A549 (cell line): ENCODE measurements at regions not wholly inside any gene's neighbourhood (a gene's known extent, or its start where the extent isn't known, plus 50 kb on each side); places are given as distances from the start of the nearest gene placed in this dataset.

Experiments used
- ATAC-seq, 2 experiments: fragments of 200-7000 bp in 1 of 2; fragments of >200 bp in 1 of 2; cut with Nextera tagmentation in 1 of 2; cut with Tn5 transposase in 1 of 2; 3 replicates each; pipeline versions ENCODE4 v1.8.0 to v1.9.1; 2018 to 2020; ENCODE audit warnings: mild to moderate bottlenecking in 1 of 2, moderate library complexity in 1 of 2
- CTCF ChIA-PET: fragments of 300-600 bp; sonication (Branson Sonifier 250); formaldehyde crosslinking; extraction: SDS; loops from one replicate; lab custom pipeline; 2021; ENCODE audit warnings: antibody characterized with exemption, inconsistent platforms; lab: Yijun Ruan, JAX
- POLR2A ChIA-PET: fragments of 350-600 bp; formaldehyde crosslinking; extraction: SDS; loops from one replicate; lab custom pipeline; 2021; ENCODE audit warnings: antibody characterized with exemption, inconsistent platforms; lab: Yijun Ruan, JAX
- DNase-seq, 2 experiments: peaks; one replicate each; pipeline versions ENCODE4 v3.0.0 to v3.0.0-alpha.2; 2011 to 2016; ENCODE audit warnings: low read depth in 1 of 2, low spot score in 1 of 2
- FAIRE-seq: peaks from 2 replicates; lab custom pipeline; 2011; peaks lifted over from hg19 to GRCh38; lab: Jason Lieb, UNC
- H3K27ac ChIP-seq, 2 experiments: fragments of >200 bp; sonication (Bioruptor Twin); formaldehyde crosslinking; 3 replicates each; pipeline ENCODE4 v1.5.1; 2016 to 2017
- H3K4me1 ChIP-seq: fragments of >200 bp; sonication (Bioruptor Twin); formaldehyde crosslinking; 3 replicates; pipeline ENCODE4 v1.6.1; 2016
- H3K4me2 ChIP-seq: fragments of >200 bp; sonication (Bioruptor Twin); formaldehyde crosslinking; 3 replicates; pipeline ENCODE4 v1.6.1; 2016
- H3K4me3 ChIP-seq: fragments of >200 bp; sonication (Bioruptor Twin); formaldehyde crosslinking; 3 replicates; pipeline ENCODE4 v1.5.1; 2016
- H3K9me3 ChIP-seq: fragments of >200 bp; sonication (Bioruptor Twin); formaldehyde crosslinking; 3 replicates; pipeline ENCODE4 v1.6.1; 2016
- BCL3 ChIP-seq: fragments of >200 bp; sonication (Bioruptor Twin); formaldehyde crosslinking; IDR thresholded peaks from 3 replicates; pipeline ENCODE4 v1.6.1; 2016
- BHLHE40 ChIP-seq: IDR thresholded peaks from 2 replicates; pipeline ENCODE4 v1.6.1; 2012; ENCODE audit warnings: low read depth, low read length, inconsistent platforms
- CBX2 ChIP-seq: fragments of 200-600 bp; sonication (generic); IDR thresholded peaks from 2 replicates; pipeline ENCODE4 v1.6.1; 2016; ENCODE audit warnings: low read depth, mild to moderate bottlenecking, borderline replicate concordance
- CBX8 ChIP-seq: fragments of 200-600 bp; sonication (generic); IDR thresholded peaks from 2 replicates; pipeline ENCODE4 v1.6.1; 2016
- CTCF ChIP-seq: fragments of >200 bp; sonication (Bioruptor Twin); formaldehyde crosslinking; IDR thresholded peaks from 3 replicates; pipeline ENCODE4 v1.5.1; 2016
- E2F6 ChIP-seq: IDR thresholded peaks from 2 replicates; pipeline ENCODE4 v1.6.1; 2012; ENCODE audit warnings: low read depth, borderline replicate concordance
- FOSL2 ChIP-seq, 2 experiments: fragments of 450-650 bp in 1 of 2; fragments of >200 bp in 1 of 2; sonication (Bioruptor Twin) in 1 of 2; formaldehyde crosslinking; IDR thresholded peaks; 2 replicates each; pipeline versions ENCODE4 v1.5.0 to v1.6.1; 2016 to 2020; ENCODE audit warnings: mild to moderate bottlenecking in 1 of 2, moderate library complexity in 1 of 2
- FOXS1 ChIP-seq: fragments of 250-450 bp; sonication (Bioruptor Pico); IDR thresholded peaks from 2 replicates; pipeline ENCODE4 v1.5.0; 2020; ENCODE audit warnings: mild to moderate bottlenecking, moderate library complexity
- HDAC2 ChIP-seq: fragments of 200-600 bp; sonication (generic); IDR thresholded peaks from 2 replicates; pipeline ENCODE4 v1.6.1; 2016
- HOXB13 ChIP-seq: fragments of 250-450 bp; sonication (Bioruptor Pico); IDR thresholded peaks from 2 replicates; pipeline ENCODE4 v1.5.0; 2020; ENCODE audit warnings: low read depth, mild to moderate bottlenecking, moderate library complexity
- HOXB5 ChIP-seq: fragments of 250-450 bp; sonication (Bioruptor Pico); IDR thresholded peaks from 2 replicates; pipeline ENCODE4 v1.5.0; 2020; ENCODE audit warnings: mild to moderate bottlenecking, moderate library complexity
- PHF8 ChIP-seq: fragments of 200-600 bp; sonication (generic); IDR thresholded peaks from 2 replicates; pipeline ENCODE4 v1.6.1; 2016; ENCODE audit warnings: low read depth, mild to moderate bottlenecking, antibody characterized with exemption, moderate library complexity, borderline replicate concordance
- ZC3H11A ChIP-seq: fragments of 450-650 bp; IDR thresholded peaks from 2 replicates; pipeline ENCODE4 v1.6.1; 2014; ENCODE audit warnings: antibody characterized with exemption, mild to moderate bottlenecking
- WGBS: methylation state at CpG from one replicate; pipeline ENCODE4 v1.1.6; 2017; ENCODE audit errors: missing lambda C conversion rate; 5-methylcytosine and 5-hydroxymethylcytosine counted together
- TF ChIP-seq, protein P1 (sequence below): fragments of 250-450 bp; sonication (Bioruptor Pico); IDR thresholded peaks from 2 replicates; pipeline ENCODE4 v1.5.0; 2020; ENCODE audit warnings: low read depth, mild to moderate bottlenecking, moderate library complexity
- TF ChIP-seq, protein P2 (sequence below): fragments of 450-650 bp; IDR thresholded peaks from 2 replicates; pipeline ENCODE4 v1.6.1; 2014; ENCODE audit warnings: antibody characterized with exemption
- TF ChIP-seq, protein P3 (sequence below): fragments of >200 bp; sonication (Bioruptor Twin); formaldehyde crosslinking; IDR thresholded peaks from 2 replicates; pipeline ENCODE4 v1.6.1; 2016
- TF ChIP-seq, protein P4 (sequence below): fragments of 150-350 bp; IDR thresholded peaks from 2 replicates; pipeline ENCODE4 v1.6.1; 2014; ENCODE audit warnings: low read depth, mild to moderate bottlenecking, low read length

GRCh38 chr2:147109291-147109690 is 735.5 kb upstream of the ACVR2A start:
- H3K4me1 ChIP-seq = no peaks in the 10 kb centered on the region
- ATAC-seq (no peak), DNase-seq (no peak), FAIRE-seq (no peak)
- WGBS = 3% methylated on average over 2 of the region's 2 CpGs
- no peak overlapping the region for H3K27ac ChIP-seq
- H3K4me2 ChIP-seq = no peak overlapping the region
- ChIA-PET CTCF (no interaction called here), POLR2A (no interaction called here)
- H3K4me3 ChIP-seq = no peak overlapping the region
- no peaks in the 10 kb centered on the region for H3K9me3 ChIP-seq
- no peak for TF ChIP-seq CBX2
- TF ChIP-seq, protein P1, sequence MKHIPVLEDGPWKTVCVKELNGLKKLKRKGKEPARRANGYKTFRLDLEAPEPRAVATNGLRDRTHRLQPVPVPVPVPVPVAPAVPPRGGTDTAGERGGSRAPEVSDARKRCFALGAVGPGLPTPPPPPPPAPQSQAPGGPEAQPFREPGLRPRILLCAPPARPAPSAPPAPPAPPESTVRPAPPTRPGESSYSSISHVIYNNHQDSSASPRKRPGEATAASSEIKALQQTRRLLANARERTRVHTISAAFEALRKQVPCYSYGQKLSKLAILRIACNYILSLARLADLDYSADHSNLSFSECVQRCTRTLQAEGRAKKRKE (CRISPR knock-in tag) = no peak
- TF ChIP-seq HOXB5 (CRISPR knock-in tag) = no peak
- no peak for TF ChIP-seq CBX8
- TF ChIP-seq FOXS1 = no peak
- TF ChIP-seq E2F6 = no peak
- TF ChIP-seq, protein P2, sequence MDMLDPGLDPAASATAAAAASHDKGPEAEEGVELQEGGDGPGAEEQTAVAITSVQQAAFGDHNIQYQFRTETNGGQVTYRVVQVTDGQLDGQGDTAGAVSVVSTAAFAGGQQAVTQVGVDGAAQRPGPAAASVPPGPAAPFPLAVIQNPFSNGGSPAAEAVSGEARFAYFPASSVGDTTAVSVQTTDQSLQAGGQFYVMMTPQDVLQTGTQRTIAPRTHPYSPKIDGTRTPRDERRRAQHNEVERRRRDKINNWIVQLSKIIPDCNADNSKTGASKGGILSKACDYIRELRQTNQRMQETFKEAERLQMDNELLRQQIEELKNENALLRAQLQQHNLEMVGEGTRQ = no peak
- TF ChIP-seq PHF8 = no peak
- no peak for TF ChIP-seq CTCF
- TF ChIP-seq BCL3 = no peak
- TF ChIP-seq, protein P3, sequence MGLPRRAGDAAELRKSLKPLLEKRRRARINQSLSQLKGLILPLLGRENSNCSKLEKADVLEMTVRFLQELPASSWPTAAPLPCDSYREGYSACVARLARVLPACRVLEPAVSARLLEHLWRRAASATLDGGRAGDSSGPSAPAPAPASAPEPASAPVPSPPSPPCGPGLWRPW = no peak
- TF ChIP-seq ZC3H11A = no peak
- TF ChIP-seq HOXB13 (CRISPR knock-in tag) = no peak

DNA sequence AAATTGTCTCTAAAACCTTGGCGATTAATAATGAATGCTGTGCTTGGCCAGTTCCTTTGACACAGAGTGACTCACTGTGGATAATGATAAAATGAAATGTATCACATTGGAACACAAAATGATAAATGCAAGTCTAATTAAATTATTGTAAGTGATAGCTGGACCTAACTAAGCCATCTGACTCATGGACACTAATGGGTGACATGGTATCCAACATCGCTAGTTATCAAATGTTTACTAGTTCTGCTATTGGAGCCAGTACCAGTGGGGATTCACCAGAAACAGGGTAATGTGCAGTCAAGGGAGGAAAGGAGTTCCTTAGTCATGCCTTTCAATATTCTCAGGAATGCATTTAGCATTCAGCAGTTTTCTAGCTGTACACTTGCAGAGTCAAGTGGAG is 736.3 kb upstream of the ACVR2A start:
- Histone ChIP-seq H3K4me2 (no peak overlapping the region), H3K4me1 (no peaks in the 10 kb centered on the region), H3K9me3 (no peaks in the 10 kb centered on the region), H3K27ac (no peak overlapping the region), H3K4me3 (no peak overlapping the region)
- no peak for ATAC-seq
- TF ChIP-seq E2F6 (no peak), BHLHE40 (no peak), HDAC2 (no peak), FOSL2 (IDR thresholded peaks at IDR 0.05) (no peak), FOSL2 (CRISPR knock-in tag; IDR thresholded peaks at IDR 0.05) (no peak)
- TF ChIP-seq, protein P4, sequence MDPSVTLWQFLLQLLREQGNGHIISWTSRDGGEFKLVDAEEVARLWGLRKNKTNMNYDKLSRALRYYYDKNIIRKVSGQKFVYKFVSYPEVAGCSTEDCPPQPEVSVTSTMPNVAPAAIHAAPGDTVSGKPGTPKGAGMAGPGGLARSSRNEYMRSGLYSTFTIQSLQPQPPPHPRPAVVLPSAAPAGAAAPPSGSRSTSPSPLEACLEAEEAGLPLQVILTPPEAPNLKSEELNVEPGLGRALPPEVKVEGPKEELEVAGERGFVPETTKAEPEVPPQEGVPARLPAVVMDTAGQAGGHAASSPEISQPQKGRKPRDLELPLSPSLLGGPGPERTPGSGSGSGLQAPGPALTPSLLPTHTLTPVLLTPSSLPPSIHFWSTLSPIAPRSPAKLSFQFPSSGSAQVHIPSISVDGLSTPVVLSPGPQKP = no peak
- TF ChIP-seq, protein P2 = no peak
- no peak for FAIRE-seq
- DNase-seq = no peak
- POLR2A ChIA-PET = no interaction called here
- WGBS = 21% methylated on average over 2 of the region's 2 CpGs
- CTCF ChIA-PET = no interaction called here
